IMR-90 (cell line): ENCODE measurements at regions not wholly inside any gene's neighbourhood (a gene's known extent, or its start where the extent isn't known, plus 50 kb on each side); places are given as distances from the start of the nearest gene placed in this dataset.

ENCODE experiments used
- ATAC-seq: fragments of 200-7000 bp; cut with Tn5 transposase; 2 replicates; pipeline ENCODE4 v1.9.1; 2020; ENCODE audit warnings: low read depth, mild to moderate bottlenecking, moderate library complexity
- BruUV-seq: library from RNA; stranded (reverse); fragments of 400-500 nt; replicated peaks from 2 replicates; lab custom pipeline; 2021; lab: Mats Ljungman, UMichigan
- CTCF ChIA-PET: fragments of 300-600 bp; formaldehyde crosslinking; extraction: SDS; loops from one replicate; lab custom pipeline; 2021; ENCODE audit warnings: antibody characterized with exemption; lab: Yijun Ruan, JAX
- POLR2A ChIA-PET: fragments of 300-600 bp; sonication (Branson Sonifier 250); formaldehyde crosslinking; loops from one replicate; lab custom pipeline; 2022; ENCODE audit warnings: antibody characterized with exemption; ENCODE audit not compliant: unreplicated experiment; lab: Charles Lee
- DNase-seq: peaks from one replicate; pipeline ENCODE4 v3.0.0; 2013
- H2AFZ ChIP-seq: replicated peaks from 2 replicates; pipeline ENCODE3; 2013; ENCODE audit warnings: low read length, mild to moderate bottlenecking; ENCODE audit not compliant: poor library complexity
- H2AK5ac ChIP-seq: 2 replicates; pipeline ENCODE4 v1.6.1; 2013; ENCODE audit warnings: low read depth, low read length, inconsistent platforms
- H2AK9ac ChIP-seq: replicated peaks from 2 replicates; pipeline ENCODE3; 2013; ENCODE audit warnings: mild to moderate bottlenecking, low read depth, low read length, moderate library complexity; ENCODE audit not compliant: poor library complexity
- H2BK120ac ChIP-seq: 2 replicates; pipeline ENCODE4 v1.6.1; 2013; ENCODE audit warnings: low read depth, low read length, inconsistent platforms
- H2BK15ac ChIP-seq: 3 replicates; pipeline ENCODE4 v1.6.1; 2013; ENCODE audit warnings: low read depth, low read length, inconsistent platforms
- H2BK20ac ChIP-seq: 2 replicates; pipeline ENCODE4 v1.6.1; 2013; ENCODE audit warnings: low read depth, mild to moderate bottlenecking, inconsistent platforms, low read length, moderate library complexity
- H2BK5ac ChIP-seq: 2 replicates; pipeline ENCODE4 v1.6.1; 2013; ENCODE audit warnings: mild to moderate bottlenecking, low read depth, low read length, inconsistent platforms; ENCODE audit not compliant: poor library complexity, severe bottlenecking
- H3K14ac ChIP-seq: replicated peaks from 2 replicates; pipeline ENCODE4 v1.6.1; 2013; ENCODE audit warnings: low read depth, low read length, inconsistent platforms
- H3K18ac ChIP-seq: 2 replicates; pipeline ENCODE4 v1.6.1; 2013; ENCODE audit warnings: low read depth, low read length, control low read depth
- H3K23ac ChIP-seq: 2 replicates; pipeline ENCODE4 v1.6.1; 2013; ENCODE audit warnings: low read depth, low read length, inconsistent platforms
- H3K27ac ChIP-seq: 2 replicates; pipeline ENCODE4 v1.5.1; 2013; ENCODE audit warnings: mild to moderate bottlenecking, control low read depth, low read length; ENCODE audit not compliant: insufficient read depth
- H3K27me3 ChIP-seq: 2 replicates; pipeline ENCODE4 v1.6.1; 2013; ENCODE audit warnings: low read length; ENCODE audit not compliant: control insufficient read depth, insufficient read depth
- H3K36me3 ChIP-seq: 2 replicates; pipeline ENCODE4 v1.6.1; 2013; ENCODE audit warnings: low read length, mixed read lengths; ENCODE audit not compliant: control insufficient read depth, insufficient read depth
- H3K4ac ChIP-seq: 2 replicates; pipeline ENCODE4 v1.6.1; 2013; ENCODE audit warnings: low read depth, low read length, inconsistent platforms
- H3K4me1 ChIP-seq: 2 replicates; pipeline ENCODE4 v1.6.1; 2013; ENCODE audit warnings: low read length, mixed read lengths; ENCODE audit not compliant: control insufficient read depth, insufficient read depth
- H3K4me2 ChIP-seq: 2 replicates; pipeline ENCODE4 v1.6.1; 2013; ENCODE audit warnings: low read depth, mild to moderate bottlenecking, control low read depth, low read length, moderate library complexity
- H3K4me3 ChIP-seq: 2 replicates; pipeline ENCODE4 v1.5.1; 2013; ENCODE audit warnings: low read depth, mild to moderate bottlenecking, control low read depth, low read length, moderate library complexity; ENCODE audit not compliant: insufficient read depth
- H3K56ac ChIP-seq: 2 replicates; pipeline ENCODE4 v1.6.1; 2013; ENCODE audit warnings: low read length, inconsistent platforms; ENCODE audit not compliant: insufficient read depth; ENCODE audit errors: extremely low read depth
- H3K79me1 ChIP-seq, 2 experiments: 2 replicates each; pipeline ENCODE4 v1.6.1; 2013; ENCODE audit warnings: low read length in 2 of 2, inconsistent platforms in 1 of 2, low read depth in 1 of 2
- H3K9ac ChIP-seq: 2 replicates; pipeline ENCODE4 v1.6.1; 2013; ENCODE audit warnings: low read depth, low read length, control low read depth
- H3K9me1 ChIP-seq: 2 replicates; pipeline ENCODE4 v1.6.1; 2013; ENCODE audit warnings: low read length, inconsistent platforms; ENCODE audit not compliant: insufficient read depth
- H3K9me3 ChIP-seq: 2 replicates; pipeline ENCODE4 v1.6.1; 2013; ENCODE audit warnings: low read length; ENCODE audit not compliant: control insufficient read depth, insufficient read depth
- H4K20me1 ChIP-seq: 2 replicates; pipeline ENCODE4 v1.6.1; 2013; ENCODE audit warnings: low read length, inconsistent platforms; ENCODE audit not compliant: insufficient read depth
- H4K5ac ChIP-seq: 2 replicates; pipeline ENCODE4 v1.6.1; 2013; ENCODE audit warnings: mild to moderate bottlenecking, low read depth, low read length, control low read depth
- H4K8ac ChIP-seq, 2 experiments: 2 replicates each; pipeline ENCODE4 v1.6.1; 2013; ENCODE audit warnings: low read depth in 2 of 2, low read length in 2 of 2, control low read depth in 1 of 2, inconsistent platforms in 1 of 2
- H4K91ac ChIP-seq: 2 replicates; pipeline ENCODE4 v1.6.1; 2013; ENCODE audit warnings: low read depth, low read length, inconsistent platforms; ENCODE audit not compliant: insufficient read depth
- CEBPB ChIP-seq: IDR thresholded peaks from 2 replicates; pipeline ENCODE4 v1.6.1; 2012; ENCODE audit warnings: low read depth, low read length, improper control_type of control experiment
- CHD1 ChIP-seq: IDR thresholded peaks from 2 replicates; pipeline ENCODE4 v1.6.1; 2012; ENCODE audit warnings: low read depth, low read length, improper control_type of control experiment
- FOS ChIP-seq: fragments of 150-350 bp; IDR thresholded peaks from 2 replicates; pipeline ENCODE4 v1.6.1; 2016; ENCODE audit warnings: low read depth, low read length
- MXI1 ChIP-seq: IDR thresholded peaks from 2 replicates; pipeline ENCODE4 v1.6.1; 2012; ENCODE audit warnings: low read depth, mild to moderate bottlenecking, low read length, moderate library complexity, borderline replicate concordance
- NFE2L2 ChIP-seq: fragments of 150-350 bp; IDR thresholded peaks from 2 replicates; pipeline ENCODE4 v1.6.1; 2016; ENCODE audit warnings: low read depth, mild to moderate bottlenecking, low read length
- POLR2A ChIP-seq: IDR thresholded peaks from 2 replicates; pipeline ENCODE4 v1.6.1; 2012; ENCODE audit warnings: mild to moderate bottlenecking, low read depth, low read length
- RAD21 ChIP-seq: IDR thresholded peaks from 2 replicates; pipeline ENCODE4 v1.6.1; 2012; ENCODE audit warnings: low read length, improper control_type of control experiment
- SMC3 ChIP-seq: fragments of 150-350 bp; IDR thresholded peaks from 2 replicates; pipeline ENCODE4 v1.6.1; 2016; ENCODE audit warnings: low read depth, mild to moderate bottlenecking, antibody characterized with exemption, low read length, moderate library complexity
- WGBS, 2 experiments: methylation state at CpG; one replicate each; pipeline versions ENCODE4 v1.1.5 to v1.1.7; 2013; ENCODE audit warnings: missing lambda C conversion rate in 2 of 2; ENCODE audit not compliant: insufficient read length in 1 of 2; ENCODE audit errors: extremely low coverage in 2 of 2; 5-methylcytosine and 5-hydroxymethylcytosine counted together
- dilution Hi-C: fragments of 300-500 bp; cut with HindIII; formaldehyde crosslinking; loops from one replicate; pipeline ENCODE4 v1.14.3; 2018; ENCODE audit warnings: low sequenced_read_pairs; ENCODE audit not compliant: unreplicated experiment
- in situ Hi-C: fragments of 300-500 bp; cut with MboI; formaldehyde crosslinking; loops from 3 replicates; pipeline ENCODE4 v1.14.3; 2019; ENCODE audit warnings: low sequenced_read_pairs, inconsistent platforms, mixed read lengths
- intact Hi-C: fragments of 100-400 bp; cut with micrococcal nuclease; formaldehyde crosslinking; loops from 2 replicates; pipeline ENCODE4 v1.10.0; 2022
- TF ChIP-seq, protein P1 (sequence below): fragments of 150-350 bp; IDR thresholded peaks from 2 replicates; pipeline ENCODE4 v1.6.1; 2016; ENCODE audit warnings: low read depth, mild to moderate bottlenecking, low read length, moderate library complexity, borderline replicate concordance
- TF ChIP-seq, protein P2 (sequence below): fragments of 150-350 bp; IDR thresholded peaks from 2 replicates; pipeline ENCODE4 v1.6.1; 2017; ENCODE audit warnings: mild to moderate bottlenecking, antibody characterized with exemption, low read length, low read depth

DNA sequence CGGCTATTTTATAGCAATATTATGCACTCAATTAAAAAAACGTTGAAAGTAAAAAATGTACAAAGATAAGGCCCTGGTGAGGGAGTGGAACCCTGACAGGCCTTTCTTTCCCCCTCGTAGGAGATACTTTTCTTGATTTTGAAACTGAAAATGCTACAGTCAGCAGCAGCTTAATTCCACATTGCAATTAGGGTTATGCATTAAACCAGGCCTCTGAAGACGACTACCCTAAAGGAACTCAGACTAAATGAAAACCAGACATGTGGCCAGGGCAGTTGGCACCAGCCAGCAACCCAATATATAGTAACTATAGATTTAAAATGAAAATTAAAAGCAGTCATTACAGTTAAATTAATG lies 463.2 kb upstream of the MAF start:
- Histone ChIP-seq H2BK120ac (no peak overlapping the region), H4K91ac (no peak overlapping the region), H3K14ac (no peak overlapping the region), H2BK20ac (no peak overlapping the region), H2BK5ac (no peak overlapping the region), H4K20me1 (no peaks in the 10 kb centered on the region), H3K27me3 (no peaks in the 10 kb centered on the region), H3K27ac (no peak overlapping the region), H3K4me2 (no peak overlapping the region), H3K36me3 (no peaks in the 10 kb centered on the region), H2BK15ac (no peak overlapping the region), H2AK5ac (no peak overlapping the region), H4K5ac (no peak overlapping the region), H3K4me3 (no peak overlapping the region), H3K9me1 (no peaks in the 10 kb centered on the region), H3K9me3 (peaks cover 5% of the 10 kb centered on the region; the same call in 1 of the 2 replicates), H3K79me1 (no peaks in the 10 kb centered on the region), H3K9ac (no peak overlapping the region), H3K23ac (no peak overlapping the region), H3K4me1 (no peaks in the 10 kb centered on the region), H3K4ac (no peak overlapping the region), H2AFZ (no peak overlapping the region), H4K8ac (no peak overlapping the region), H3K56ac (no peak overlapping the region), H2AK9ac (no peak overlapping the region), H3K18ac (no peak overlapping the region)
- no peak for ATAC-seq
- intact Hi-C loops, result no loop called here
- WGBS, 2 experiments, result no CpG with 5 or more reads among the region's 4 CpGs
- TF ChIP-seq RAD21 (no peak), POLR2A (no peak), MXI1 (no peak), FOS (no peak), NFE2L2 (no peak), SMC3 (no peak), CHD1 (no peak), CEBPB (no peak)
- TF ChIP-seq, protein P1, sequence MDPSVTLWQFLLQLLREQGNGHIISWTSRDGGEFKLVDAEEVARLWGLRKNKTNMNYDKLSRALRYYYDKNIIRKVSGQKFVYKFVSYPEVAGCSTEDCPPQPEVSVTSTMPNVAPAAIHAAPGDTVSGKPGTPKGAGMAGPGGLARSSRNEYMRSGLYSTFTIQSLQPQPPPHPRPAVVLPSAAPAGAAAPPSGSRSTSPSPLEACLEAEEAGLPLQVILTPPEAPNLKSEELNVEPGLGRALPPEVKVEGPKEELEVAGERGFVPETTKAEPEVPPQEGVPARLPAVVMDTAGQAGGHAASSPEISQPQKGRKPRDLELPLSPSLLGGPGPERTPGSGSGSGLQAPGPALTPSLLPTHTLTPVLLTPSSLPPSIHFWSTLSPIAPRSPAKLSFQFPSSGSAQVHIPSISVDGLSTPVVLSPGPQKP, result no peak
- TF ChIP-seq, protein P2, sequence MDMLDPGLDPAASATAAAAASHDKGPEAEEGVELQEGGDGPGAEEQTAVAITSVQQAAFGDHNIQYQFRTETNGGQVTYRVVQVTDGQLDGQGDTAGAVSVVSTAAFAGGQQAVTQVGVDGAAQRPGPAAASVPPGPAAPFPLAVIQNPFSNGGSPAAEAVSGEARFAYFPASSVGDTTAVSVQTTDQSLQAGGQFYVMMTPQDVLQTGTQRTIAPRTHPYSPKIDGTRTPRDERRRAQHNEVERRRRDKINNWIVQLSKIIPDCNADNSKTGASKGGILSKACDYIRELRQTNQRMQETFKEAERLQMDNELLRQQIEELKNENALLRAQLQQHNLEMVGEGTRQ, result no peak
- POLR2A ChIA-PET, result no interaction called here
- in situ Hi-C loops, result no loop called here
- BruUV-seq, result no TSS peak
- dilution Hi-C loops, result no loop called here
- DNase-seq, result no peak
- CTCF ChIA-PET, result interaction anchor here (0.7 kb wide), 1 partner anchor 20 kb away, joined by 3 read pairs; no protein-coding TSS in a partner anchor
